ENCODE measurements at regions not wholly inside any gene's neighbourhood (a gene's known extent, or its start where the extent isn't known, plus 50 kb on each side); places are given as distances from the start of the nearest gene placed in this dataset.

DNA sequence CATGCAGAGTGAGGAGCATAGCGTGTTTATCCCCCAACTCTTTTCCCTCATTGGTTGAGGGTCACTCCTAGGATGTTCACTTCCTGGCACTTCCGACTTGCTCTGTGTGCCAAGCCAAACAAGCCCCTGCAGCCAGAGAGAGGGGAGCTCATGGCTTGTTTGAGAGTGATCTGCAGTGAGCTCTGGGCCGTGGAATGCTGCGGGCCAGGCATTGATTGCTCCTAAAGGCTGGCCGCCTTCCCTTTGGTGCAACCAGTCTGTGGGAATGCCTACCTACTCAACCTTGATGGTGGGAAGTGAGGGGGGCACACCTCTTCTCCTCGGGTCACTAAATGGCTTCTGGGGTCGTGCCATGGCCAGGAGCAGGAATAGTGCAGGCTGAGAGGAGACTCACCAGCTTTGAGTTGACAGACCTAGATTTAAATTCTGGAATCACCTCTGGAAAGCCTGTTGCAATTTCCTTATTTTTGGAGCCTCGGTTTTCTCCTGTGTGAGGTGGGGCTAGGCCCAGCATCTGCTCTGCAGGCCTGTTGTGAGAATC lies 152.0 kb upstream of the STX18 start:
- no peak for DNase-seq (ENCODE audit: low read depth in 3 of 3)

DNA sequence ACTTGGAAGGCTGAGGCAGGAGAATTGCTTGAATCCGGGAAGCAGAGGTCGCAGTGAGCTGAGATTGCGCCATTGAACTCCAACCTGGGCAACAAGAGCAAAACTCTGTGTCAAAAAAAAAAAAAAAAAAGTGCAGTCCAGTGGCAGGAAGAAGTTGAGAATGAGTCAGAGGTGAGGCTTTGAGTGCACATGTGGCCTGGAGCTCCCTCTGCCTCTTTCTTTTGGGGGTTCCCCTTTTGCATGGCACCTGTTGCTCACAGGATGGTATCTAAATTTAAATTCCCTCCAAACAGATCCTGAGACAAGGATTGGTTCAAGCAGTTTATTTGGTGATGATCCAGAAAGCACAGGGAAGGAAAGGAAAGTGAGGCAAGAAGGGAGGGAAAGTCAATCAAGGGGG lies 151.4 kb upstream of the STX18 start:
- no peak for DNase-seq (ENCODE audit: low read depth in 3 of 3)

DNA sequence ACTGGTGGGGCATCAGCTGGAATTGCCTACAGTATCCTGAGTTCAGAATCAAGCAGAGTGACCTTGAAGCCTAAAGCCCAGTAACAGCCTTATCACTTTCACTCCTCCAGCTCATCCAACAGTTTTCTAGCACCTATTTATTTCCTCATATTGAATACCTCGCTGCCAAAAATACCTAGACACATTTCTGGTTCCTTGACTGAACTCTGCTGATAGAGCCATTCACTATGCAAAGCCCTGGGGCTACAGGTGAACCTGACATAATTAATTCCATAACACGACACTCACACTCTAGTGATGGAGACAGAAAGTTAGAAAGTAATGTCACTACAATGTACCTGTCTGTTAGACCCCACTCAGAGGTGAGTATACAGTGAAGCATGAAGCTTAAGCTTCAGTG lies 149.0 kb upstream of the STX18 start:
- no peak for DNase-seq (ENCODE audit: low read depth in 3 of 3)

DNA sequence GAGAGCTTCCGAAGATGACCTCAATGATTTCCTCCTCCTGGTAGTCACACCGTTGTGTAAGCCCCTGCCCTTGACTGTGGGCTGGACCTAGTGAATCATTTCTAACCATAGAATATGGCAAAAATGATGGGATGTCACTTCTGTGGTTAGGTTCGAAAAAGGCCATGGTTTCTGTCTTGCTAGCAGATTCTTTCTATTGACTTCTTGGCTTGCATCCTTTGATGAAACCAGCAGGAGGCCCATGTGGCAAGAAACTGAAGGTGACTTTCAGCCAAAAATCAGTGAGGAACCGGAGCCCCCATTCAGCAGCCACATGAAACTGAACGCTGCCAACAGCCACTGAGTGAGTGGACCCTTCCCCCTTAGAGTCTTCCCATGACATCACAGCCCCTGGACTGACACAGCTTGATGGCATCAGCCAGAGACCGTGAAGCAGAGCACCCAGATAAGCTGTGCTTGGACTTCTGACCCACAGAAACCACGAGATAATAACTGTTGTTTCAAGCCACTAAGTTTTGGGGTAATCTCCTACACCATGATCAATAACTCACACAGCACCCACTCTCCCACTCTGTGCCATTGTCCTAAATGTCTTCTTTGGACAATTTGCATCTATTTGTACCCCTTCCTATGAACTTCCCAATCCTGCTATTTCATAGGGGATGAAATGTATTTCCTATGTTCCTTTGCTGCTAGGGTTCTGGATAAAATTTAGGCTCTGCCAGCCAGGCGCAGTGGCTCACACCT lies 148.0 kb upstream of the STX18 start:
- no peak for DNase-seq (ENCODE audit: low read depth in 3 of 3)

DNA sequence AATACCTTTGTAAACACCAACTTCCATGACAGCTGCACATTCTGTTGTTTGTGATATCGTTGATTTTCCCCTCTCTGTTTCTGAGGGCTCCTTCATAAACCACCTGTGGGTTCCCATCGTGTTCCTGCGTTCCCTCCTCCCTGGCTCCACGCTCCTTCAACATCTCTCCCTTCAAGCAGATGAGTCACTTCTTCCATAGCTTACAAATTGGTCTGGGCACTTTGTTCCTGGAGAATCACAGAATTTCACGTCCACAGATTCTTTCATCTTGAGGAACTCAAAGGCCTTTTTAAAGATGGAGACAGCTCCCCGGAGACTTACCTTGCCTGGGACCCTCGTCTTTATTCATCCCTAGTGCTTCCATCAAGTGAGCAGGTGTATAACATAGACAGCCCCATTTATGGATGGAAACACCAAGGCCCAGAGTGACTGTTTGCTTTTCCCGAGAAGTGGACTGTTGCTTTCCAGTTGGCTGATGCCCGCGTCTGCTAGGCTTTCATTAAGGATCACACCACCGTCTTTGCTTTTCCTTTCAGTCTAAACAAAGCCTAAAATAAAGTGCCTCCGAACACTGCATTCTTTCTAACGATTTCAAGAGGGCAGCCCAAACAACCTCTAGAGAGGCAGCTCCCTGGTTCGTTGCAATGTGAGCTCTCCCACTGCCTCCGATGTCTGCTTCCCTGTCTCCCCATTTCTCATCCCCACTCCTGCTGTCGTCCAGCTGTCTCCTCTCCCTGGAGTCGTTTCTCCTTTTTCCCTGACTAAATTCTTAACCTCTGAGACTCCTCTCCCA lies 146.3 kb upstream of the STX18 start:
- DNase-seq (ENCODE audit: low read depth in 3 of 3) = no peak

DNA sequence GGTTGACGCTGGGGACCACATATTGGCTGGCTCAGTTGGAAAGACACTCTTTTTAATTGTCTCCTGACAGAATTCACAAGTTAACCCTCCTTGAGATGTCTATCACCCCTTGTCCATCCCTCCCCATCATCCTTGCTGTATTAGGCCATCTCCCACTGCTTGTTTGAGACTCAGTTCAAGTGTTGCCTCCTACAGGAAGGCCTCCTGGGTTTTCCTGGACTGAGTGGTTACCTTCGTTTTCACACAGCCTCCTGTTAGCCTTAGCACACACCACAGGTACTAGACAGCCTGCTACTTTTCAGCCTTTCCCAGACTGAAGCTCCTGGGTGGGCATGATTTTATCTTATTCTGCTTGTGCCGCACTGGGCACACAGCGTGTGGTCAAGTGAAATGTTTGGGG lies 145.3 kb upstream of the STX18 start:
- no peak for DNase-seq (ENCODE audit: low read depth in 3 of 3)

DNA sequence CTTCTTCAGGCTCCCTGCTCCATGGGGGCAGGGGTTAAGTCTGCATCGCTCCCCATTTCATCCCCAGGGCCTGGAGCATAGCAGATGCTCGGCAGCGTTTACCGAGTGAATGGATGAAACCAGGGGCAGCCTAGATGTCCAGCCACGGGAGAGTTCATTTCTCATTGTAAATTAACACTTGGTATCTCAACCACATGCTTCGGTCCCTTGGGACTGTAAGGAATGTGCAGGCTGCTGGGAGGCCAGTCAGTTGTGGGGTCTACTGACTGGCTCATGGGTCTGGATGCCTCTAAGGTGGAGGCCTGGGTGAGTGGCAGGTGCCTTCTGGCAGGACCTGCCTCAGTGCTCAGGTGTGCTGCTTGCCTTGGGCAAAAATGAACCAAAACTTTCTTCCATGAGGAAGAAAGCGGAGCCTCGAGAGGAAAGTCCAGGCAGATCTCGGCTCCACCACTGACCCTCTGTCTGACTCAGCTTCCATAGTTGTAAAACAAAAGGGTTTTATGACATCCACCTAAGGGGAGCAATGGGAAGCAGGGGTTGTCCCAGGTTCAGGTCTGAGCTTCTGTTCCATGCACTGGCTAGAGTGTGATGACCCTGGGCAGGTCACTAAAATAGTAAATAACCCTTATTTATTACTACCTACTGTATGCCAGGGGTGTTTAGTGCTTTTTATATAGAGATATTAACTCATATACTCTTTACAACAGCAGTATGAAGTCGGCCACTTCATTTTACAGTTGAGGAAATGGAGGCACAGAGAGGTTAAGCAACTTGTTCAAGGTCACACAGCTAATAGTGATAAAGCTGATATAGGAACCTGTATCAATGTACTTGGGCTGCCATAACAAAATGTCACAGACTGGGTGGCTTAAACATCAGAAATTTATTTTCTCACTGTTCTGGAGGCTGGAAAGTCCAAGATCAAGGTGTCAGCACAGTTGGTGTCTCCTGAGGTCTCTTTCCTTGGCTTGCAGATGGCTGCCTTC lies 144.3 kb upstream of the STX18 start:
- no peak for DNase-seq (ENCODE audit: low read depth in 3 of 3)

DNA sequence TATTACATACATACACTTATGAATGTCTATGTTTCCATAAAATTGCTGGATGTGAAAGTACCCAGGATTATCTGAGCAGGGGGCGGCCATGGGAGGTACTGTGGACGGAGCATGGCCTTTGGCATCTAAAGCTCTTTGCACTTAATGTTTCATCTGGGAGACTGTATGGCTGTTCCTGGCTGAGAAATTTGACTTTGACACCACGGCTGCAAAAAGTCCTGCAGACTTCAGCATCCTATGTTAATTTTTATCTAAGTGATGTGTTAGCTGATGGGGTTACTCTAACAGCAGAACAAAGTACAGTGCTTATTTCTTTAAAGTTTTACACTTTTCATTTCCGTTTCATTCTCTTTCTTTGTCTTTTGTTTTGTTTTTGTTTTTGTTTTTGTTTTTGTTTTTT lies 139.8 kb upstream of the STX18 start:
- DNase-seq (ENCODE audit: low read depth in 3 of 3) = no peak

DNA sequence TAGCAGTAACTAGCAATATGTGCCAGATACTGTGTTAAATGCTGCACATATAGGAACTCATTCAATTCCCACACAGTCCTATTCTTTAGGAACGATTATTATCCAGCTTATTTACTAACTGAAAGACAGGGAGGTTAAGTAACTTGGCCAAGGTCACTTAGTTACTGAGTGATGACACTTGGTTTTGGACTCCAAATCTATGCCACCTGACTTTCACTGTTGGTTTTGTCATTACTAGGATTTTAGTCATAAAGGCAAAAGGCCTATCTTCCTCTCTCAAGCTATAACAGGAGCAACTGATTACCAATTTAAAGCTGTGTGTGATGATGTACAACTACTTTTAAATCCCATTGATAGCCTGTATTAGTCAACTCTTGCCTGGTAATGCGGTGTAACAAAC lies 138.9 kb upstream of the STX18 start:
- no peak for DNase-seq (ENCODE audit: low read depth in 3 of 3)

DNA sequence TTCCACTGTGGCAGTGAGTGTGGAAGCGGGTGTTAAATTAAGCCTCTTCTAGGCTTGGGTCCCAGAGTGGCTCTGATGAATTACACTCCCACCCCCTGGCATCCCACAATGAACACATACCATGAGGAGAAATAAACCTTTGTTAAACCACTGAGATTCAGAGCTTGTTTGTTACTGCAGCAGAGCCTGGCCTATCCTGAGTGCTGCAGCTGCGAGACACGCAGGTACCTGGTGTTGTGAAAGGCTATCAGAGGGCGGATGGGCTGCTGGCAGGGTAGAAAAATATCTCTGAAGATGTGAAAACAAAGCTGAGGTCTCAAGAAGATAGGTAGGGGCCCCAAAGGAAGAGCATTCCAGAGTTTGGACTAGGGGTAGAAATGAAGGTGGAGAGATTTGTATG lies 138.4 kb upstream of the STX18 start:
- DNase-seq (ENCODE audit: low read depth in 3 of 3) = no peak

DNA sequence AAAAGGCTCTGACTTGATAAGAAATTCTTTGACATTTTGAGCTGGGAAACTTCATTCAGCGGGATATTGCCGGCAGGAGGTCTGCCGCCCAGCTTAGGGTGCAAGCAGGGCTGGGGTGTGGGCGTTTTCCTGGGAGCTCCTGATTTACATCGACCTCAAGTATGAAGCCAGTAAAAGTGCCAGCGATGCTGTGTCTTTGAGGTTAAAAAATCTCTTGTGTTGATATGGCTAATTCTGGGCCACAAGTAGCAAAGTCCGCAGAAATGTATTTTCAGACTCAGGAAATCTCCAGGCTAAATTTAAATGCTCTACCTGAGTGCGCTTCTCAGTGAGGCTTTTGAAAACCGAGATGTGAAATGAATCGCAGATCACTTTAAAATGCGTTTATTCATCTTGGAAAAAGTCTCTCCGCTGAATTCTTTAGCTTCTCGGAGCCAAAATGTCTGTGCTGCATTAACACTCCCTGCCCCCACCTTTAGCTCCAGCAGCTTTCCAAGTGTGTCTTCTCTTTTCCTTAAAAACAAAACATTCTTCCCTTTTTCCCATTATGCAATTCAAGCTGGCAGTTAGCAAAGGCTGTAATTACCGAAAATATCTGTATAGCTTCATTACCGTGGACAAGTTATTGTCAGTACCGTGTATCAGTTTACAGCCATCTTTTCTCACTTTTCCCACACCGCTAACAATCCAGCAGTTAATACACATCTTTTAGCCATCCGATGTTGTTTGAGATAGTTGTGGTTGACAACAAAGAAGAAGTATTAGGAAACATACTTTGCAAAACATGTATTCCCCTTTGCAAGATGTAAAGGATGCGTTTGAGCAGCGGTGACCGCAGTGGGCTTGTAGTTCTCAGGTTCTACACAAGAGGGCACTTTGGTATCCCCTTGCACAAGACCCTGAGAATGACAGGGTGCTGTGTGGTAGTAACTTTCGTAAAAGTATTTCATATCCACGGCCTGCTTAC lies 136.0 kb upstream of the STX18 start:
- no peak for DNase-seq (ENCODE audit: low read depth in 3 of 3)

DNA sequence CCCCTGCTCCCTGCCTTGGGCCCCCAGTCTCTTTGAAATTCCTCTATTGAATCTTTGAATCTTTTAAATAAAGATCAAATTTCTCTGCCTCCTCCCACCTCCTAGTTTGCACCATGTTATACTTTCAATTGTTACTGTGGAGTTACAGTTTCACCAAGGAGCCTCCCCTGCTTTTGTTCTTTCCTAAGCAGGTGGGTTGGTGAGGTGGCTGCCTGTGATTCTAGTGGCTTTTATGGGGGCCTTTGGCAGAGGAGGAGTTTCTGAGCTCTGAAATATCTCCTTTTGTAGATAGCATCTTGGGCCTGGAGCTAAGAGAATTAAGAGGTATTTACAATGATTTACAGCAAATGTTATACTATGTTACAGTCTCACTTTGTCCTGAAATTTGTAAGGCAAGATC lies 133.8 kb upstream of the STX18 start:
- DNase-seq (ENCODE audit: low read depth in 3 of 3) = no peak

DNA sequence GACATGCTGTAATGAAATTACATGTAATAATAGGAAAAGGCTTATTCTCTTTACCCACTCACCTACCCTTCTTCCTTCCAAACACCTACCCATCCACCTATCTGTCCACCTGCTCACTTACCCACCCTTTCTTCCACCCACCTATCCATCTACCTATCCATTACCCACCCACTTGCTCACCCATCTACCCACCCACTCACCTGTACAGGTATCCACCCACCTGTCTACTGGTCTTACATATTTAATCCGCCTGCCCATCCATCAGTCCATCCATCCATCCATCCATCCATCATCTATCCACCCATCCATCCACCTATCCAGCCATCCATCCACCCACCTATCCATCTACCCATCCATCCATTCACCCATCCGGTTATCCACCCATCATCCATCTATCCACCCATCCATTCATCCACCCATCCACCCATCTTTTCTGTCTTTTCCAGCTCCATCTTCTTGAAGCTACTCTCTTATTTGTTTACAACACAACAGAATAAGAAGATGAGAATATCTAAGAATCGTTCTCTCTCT lies 133.3 kb upstream of the STX18 start:
- no peak for DNase-seq (ENCODE audit: low read depth in 3 of 3)

DNA sequence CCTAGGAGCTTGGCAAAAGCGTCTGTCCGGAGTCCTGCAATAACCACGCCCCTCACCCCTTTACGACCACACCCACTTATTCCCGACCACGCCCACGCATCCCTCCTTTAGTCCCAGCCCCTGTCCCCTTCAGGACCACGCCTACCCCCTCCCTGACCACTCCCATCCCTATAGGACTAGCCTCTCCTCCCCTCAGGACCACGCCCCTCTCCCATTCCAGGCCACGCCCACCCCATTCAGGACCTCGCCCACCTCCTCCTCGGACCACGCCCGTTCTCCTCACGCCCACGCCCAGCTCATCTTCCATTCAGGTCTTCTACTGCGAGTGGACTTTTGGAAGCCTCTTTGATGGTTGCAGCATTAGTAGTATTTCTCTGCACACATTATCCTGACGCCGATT lies 131.2 kb upstream of the STX18 start:
- no peak for DNase-seq (ENCODE audit: low read depth in 3 of 3)

DNA sequence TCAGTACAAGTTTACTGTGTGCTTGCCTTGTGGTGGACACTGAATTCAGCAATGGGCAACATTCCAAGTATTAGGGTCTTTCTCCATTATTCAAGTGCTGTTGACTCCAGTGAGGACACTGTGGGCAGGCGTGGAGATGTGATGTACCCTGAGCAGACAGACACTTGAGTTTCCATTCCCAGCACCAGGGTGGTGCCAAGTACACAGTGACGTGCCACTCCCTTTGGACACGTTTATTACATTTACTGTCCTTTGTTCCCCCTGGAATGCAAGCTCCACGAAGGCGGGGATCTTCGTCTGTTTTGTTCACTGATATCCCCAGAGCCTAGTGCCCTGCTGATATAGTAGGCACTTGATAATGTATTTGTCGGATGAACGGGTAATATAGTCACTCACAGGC lies 130.6 kb upstream of the STX18 start:
- DNase-seq (ENCODE audit: low read depth in 3 of 3) = no peak

DNA sequence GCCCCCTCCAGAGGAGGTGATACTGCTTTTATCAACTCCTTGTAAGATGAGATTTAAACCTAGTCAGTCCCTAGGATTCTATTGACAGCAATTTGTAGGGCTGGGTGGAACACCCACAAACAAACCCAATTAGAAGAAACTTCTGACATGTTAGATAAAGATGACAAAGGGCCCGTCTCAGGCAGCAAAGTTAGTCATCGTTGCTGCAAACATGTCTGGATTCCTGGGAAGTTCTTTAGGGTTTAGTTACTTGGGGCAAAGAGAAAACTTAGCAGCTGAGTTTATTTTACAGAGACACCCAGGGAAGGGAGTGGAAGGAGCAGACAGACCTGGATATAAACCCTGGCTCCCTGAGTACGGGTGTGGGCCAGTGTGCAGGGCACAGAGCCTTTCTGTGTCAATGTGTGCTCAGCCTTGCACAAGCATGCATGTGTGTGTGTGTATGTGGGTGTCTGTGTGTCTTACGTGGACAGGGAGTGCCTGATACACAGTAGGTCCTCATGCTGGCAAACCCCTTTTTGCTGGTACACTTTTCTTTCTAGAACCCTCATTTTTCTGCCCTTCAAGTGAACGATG lies 130.0 kb upstream of the STX18 start:
- no peak for DNase-seq (ENCODE audit: low read depth in 3 of 3)

DNA sequence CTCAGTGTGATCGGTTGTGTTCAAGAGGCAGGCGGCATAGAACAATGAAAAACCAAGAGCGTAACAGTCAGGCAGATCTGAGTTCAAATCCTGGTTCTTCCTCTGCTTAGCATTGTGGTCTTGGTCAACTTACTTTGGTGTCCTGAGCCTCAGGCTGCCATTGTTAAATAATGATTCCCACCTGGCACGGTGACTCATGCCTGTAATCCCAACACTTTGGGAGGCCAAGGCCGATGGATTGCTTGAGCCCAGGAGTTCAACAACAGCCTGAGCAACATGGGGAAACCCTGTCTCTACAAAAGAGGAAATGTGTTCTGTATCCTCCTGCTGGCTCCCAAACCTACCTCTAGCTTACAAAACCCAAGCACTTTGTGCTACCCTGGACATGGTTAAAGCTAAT lies 129.0 kb upstream of the STX18 start:
- DNase-seq (ENCODE audit: low read depth in 3 of 3) = no peak

DNA sequence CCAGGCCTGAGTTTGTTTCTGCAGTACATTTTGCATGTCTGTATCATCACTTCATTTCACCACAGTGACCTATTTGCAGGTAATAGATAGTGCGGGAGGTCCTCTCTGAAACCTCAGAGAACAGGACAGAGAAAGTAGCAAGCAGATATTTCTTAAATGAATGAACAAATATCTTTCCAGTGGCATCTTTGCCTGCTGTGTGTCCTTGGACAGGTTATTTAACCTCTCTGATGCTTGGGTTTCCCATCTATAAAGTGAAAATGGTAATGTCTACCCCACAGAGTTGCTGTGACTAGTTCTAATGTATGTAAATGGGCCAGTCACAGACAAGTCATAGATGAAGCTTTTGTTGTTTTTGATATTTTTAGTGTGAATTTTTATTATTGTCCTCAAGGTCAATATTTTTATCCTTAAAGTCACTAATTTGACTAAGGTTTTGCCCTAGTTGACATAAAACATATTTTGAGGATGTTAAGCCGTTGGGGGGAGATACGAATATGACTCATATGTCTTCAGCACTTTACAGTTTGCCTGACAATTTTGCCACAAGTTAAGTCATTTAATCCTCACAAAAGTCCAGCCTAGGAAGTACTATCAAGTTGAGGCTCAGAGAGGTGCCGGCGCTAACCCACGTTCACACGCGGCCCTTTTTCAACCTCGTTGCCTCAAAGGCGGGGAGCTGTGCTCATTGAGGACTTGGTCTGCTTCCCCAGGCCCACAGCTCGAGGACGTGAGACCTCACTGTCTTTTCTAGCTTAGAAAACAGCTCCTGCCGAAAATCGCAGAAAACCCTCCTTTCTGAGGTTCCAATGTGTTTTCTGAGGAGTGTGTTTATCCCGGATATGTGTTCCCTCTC lies 126.7 kb upstream of the STX18 start:
- no peak for DNase-seq (ENCODE audit: low read depth in 3 of 3)

DNA sequence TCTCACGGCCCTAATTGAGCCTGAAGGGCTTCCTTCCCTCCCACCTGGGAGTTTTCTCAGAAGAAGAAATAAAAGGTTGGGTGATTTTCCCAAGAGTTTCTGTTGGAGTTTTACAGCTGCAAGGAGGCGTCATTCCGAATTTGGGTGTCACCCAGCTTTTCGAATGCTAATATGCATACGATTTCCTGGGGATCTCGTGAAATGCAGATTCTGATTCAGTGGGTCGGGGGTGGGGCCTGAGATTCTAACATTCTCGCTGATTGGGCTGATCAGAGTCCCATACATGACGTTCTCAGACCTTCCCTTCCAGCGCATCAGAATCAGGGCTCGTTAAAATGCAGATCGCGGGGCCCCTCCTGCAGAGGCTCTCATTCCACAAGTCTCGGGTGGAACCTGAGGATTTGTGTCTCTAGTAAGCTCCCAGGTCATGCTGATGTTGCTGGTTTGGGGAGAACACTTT lies 125.8 kb upstream of the STX18 start:
- DNase-seq (ENCODE audit: low read depth in 3 of 3) = no peak
